NK-92 treated with Interleukin-12 subunit alpha and Interleukin-12 subunit beta, amount 100 ng/mL, for 24 hours (cell line): ENCODE measurements at regions not wholly inside any gene's neighbourhood (a gene's known extent, or its start where the extent isn't known, plus 50 kb on each side); places are given as distances from the start of the nearest gene placed in this dataset.

Source experiments
- DNase-seq: peaks from one replicate; lab custom pipeline; 2025; lab: John Stamatoyannopoulos, UW

DNA sequence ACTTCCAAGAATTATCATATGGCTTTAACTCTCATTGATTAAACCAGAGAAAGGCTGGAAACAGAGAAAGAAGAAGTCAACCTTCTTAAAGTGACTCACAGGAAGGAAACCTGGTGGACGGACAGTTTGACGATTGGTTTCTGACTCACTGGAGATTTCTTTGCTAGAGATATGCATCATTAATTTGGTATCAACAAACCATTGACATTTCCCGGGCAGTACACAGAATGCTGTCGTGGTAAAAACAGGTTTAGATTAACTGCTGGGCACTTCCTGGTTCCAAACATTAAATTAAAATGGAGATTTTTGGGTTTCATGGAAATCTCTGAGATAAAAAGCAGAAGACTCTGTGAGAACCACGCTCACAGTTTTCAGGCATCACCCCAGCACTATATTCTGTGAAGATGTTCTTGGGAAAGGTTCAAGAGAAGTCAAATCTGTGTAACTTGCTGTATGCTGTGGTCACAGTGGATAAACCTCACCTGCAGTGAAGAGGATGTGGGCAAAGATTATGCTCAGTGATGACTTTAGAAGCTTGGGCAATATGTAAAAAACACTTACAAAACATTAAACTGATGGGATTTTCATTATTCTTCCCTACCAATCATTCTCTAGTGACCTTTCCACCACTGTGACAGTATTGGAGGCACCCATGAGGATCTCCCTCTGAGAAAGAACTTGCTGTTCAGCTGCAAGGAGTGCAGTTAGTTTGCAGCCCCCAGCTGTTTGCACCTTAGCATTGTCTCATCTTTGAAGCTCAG is 61.1 kb upstream of the CD44 start:
- peak; percentile 55 for DNase-seq

DNA sequence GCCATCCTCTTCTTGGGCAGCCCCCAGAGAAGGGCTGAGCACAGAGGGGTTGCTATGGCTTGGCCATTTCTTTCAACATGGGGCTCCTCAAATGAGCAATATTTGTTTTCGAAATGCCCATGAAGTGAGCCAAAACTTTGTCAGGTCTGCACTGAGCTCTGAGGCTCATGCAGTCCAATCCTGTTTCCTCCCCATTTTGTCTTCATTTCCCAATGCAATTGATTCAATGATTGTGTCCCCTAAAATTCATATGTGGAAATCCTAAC is 60.6 kb upstream of the CD44 start:
- no peak for DNase-seq

DNA sequence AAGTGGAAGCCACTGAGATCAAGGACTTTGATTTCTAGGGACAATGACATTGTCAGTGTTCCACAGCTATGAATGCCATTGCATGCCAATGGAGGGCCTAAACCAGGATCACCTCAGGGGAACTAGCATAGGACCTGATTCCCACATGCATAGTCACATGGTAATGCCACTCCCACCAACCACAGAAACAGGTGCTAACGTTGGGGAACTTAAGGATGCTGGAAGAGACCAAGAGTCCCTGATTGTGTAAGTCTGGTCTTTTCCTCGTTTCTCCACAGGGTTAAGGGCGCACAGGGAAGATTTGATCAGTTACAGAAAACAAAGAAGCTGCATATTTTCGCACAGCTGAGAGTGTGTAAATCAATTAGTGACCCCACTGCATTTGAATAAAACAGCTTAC is 59.4 kb upstream of the CD44 start:
- DNase-seq = no peak

DNA sequence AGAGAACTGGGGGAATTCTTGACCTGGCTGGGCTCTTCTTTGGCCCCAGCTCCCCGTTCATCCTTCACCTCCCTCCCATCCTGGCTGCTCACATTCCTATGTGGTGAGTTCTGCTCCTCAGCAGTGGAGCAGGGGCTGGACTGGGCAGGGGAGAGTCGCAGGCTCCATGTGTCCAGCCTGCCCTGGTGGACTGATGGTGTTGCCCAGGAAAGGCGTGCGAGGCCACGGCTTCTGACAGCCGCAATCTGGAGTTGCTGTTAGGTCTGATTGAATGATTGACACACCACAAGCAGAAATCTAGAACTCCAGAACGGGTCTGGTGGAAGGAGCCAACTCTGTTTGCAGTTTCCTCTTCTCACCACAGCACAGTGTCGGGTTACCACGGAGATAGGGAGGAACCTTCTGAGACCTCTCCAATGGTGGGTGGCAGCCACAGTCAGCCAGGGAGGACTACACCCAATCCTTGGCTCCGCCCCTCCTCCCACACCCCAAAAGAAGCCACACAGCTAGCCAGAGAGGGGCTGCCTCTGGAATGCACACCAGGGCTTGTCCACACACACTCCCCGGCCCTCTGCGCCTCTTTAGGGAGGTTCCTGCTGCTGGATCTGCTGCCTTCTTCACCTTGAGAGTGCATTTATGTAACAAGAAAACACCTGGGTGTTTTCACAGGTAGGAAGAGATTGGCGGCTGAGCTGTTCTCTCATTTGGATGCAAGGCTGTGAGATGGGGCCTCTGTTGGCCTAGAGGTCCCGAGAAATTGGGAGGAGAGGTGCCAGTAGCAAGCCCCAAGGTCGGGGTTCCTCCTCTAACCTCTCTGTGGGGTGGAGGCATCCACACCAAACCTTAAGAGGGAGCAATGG is 56.4 kb upstream of the CD44 start:
- DNase-seq = no peak

DNA sequence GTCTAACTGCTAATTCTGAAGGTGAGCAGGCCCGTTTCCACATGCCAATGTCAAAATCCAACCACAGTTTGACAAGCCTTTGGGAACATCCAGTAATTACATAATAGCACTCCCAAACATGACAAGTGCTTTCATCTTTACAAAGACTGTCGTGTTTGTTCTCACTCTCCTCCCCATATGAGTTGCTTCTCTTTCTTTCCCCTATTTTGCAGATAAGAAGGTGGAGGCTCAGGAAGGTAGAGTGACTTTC is 55.9 kb upstream of the CD44 start:
- no peak for DNase-seq

DNA sequence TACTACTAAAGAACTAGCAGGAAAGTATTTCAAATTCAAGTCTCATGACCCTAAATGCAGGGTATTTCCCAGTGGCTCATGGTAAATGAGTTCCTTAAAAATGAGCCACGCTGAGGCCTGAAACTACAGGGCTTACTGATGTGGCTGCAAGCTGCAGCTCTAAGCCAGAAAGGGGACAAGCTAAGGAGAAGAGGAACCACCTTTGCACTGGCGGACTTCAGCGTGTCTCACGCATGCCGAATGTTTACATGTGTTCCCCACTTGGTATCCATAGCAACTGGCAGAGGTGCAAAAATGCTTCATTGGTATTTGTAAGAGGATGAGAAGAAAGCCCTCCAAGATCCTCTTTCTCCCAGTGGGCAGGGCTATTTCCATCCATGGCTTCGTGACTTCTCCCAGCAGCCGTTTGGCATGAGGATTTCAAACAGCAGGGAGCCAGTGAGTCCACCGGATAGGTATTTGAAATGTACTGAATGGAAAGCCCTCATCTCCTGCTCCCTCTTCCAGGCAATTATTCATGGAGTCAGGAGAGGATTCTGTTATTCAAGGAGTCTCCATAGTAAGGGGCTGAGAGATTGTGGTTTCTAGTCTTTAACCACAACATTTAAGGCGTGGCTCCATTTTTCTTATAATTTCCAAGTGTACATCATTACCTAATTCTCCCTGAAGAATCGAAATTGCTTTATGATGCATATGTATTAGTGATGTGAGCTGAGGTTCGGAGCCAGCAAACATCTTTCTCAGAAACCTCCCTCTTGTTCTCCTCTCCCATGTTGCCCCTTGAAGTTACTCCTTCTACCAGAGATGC is 55.3 kb upstream of the CD44 start:
- DNase-seq = no peak

DNA sequence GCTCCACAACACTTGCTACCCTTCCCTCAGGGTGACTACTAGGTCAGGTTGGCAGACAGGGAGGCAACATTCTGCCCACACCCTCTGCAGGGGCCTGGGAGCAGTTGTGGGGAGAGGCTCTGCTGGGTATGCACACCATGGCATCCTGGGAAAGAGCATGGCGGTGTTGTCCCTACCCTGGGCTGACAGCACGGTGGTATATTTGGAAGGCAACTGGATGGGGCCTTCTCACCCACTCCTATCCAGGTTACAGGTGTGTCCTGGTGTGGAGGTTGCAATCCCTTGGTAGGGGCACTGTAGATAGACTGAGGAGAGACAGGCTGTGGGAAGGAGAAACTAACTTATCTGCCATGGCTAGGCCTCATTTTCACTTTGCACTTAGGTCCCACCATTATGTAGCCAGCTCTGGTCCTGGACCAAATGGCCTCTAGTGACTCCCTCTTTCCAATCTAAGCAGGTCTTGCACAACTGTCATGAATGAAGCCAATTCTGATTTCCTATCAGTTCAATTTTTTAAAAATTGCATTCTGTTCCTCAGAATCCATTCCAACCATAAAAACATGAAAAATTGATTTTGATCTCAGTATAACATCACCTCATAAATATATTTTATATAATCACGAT is 54.0 kb upstream of the CD44 start:
- DNase-seq = no peak

DNA sequence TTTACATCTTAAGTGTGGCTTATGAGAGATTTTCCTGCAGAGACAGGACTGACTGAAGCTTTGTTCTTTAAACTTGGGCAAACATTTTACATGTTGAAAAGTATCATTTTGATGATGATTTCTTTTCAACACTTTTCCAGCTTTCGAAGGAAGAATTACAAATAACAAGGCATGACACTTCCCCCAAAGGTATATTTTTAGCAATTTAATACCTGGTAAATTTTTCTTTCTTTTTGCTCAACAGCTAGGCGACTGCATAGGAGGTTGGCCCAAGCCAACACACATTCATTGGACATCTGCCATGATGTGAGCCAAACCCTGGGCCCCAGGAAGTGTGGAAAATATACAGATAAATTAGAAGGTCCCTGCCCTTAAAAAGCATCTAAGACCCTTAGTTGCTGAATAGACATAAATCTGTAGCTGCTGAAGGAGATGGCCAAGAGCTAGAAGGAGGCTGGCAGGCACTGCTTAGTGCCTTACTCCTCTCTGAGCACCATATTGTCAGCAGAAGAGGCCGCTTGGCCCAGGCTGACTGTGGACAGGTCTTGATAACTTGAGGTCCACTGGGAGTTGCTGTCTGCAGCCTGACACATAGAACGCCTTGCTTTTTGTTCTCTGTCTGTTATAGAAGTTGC is 53.3 kb upstream of the CD44 start:
- DNase-seq = no peak

DNA sequence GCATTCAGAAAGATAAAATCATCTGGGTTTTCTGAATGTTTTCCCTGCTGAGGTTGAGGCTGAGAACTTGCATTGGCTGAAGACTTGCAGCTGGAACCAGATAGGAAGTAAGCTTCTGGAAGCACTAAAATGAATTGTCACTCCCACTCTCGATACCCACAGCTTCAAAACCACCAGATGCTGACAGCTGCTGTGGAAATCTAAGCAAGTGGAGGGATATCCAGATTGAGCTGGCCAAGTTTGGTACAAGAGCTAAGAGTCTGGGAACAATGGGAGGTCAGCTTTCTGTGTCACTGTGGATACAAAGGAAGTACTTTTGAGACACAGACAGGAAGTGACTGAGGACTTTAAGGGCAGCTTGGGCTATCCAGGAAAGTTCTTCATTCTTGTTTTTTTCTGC is 51.3 kb upstream of the CD44 start:
- no peak for DNase-seq

DNA sequence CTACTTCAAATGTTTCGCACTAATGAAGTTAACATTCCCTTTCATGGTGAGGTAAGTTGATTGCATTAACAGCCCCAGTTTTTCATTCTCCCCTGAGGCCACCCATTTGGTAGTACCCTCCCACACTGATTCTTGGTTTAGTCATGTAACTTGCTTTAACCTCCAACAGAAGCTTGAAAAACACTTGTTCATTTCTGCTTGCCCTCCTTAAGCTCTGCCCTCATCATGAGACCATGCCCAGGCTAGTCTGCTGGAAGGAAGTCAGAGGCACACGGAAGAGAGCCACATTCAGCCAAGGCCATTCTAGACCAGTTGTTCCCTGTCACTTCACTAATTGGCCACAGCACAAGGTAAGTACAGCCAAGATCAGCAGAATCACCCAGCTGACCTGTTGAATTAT is 50.7 kb upstream of the CD44 start:
- no peak for DNase-seq

DNA sequence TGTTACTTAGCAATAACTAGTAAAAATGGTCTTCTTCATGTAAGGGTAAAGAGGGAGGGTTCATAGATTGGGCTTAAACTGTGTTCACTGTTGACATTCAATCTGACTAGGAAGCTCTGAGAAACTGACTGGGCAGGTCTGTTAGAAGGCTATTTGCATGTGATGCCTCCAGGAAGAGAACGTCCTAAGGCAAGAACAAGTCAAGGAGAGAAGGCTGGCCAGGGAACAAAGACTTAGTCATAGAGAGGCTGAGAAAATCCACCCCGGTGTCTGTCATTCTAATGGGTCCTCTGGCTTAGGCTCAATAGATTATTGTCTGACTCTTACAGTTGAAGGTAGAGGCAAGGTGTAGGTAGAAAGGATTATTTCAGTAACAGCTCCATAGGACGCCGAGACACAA is 50.3 kb upstream of the CD44 start:
- DNase-seq = no peak
